ENCODE measurements at regions not wholly inside any gene's neighbourhood (a gene's known extent, or its start where the extent isn't known, plus 50 kb on each side); places are given as distances from the start of the nearest gene placed in this dataset.

DNA sequence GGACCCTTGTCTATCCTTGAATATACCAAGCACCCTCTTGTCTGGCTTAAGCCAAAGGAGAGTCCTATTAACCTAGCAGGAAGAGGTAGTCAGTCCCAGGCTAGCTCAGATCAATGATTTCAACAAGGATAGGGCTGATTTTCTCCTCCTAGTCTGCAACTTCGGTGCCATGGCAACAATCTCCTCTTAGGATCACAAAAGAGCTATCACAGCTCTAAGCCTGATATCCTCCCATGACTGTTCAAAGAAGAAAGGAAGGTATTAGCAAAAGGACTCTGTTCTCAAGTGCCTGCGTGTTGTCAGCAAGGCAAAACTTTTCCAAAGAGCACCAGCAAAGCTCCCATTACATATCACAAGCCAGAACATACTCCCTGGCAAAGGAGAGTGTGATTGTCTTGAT, 58.7 kb upstream of the DDX18 start:
- TF ChIP-seq, protein P1, sequence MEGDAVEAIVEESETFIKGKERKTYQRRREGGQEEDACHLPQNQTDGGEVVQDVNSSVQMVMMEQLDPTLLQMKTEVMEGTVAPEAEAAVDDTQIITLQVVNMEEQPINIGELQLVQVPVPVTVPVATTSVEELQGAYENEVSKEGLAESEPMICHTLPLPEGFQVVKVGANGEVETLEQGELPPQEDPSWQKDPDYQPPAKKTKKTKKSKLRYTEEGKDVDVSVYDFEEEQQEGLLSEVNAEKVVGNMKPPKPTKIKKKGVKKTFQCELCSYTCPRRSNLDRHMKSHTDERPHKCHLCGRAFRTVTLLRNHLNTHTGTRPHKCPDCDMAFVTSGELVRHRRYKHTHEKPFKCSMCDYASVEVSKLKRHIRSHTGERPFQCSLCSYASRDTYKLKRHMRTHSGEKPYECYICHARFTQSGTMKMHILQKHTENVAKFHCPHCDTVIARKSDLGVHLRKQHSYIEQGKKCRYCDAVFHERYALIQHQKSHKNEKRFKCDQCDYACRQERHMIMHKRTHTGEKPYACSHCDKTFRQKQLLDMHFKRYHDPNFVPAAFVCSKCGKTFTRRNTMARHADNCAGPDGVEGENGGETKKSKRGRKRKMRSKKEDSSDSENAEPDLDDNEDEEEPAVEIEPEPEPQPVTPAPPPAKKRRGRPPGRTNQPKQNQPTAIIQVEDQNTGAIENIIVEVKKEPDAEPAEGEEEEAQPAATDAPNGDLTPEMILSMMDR (IDR thresholded peaks at IDR 0.05), result no peak
- TF ChIP-seq POLR2A (IDR thresholded peaks at IDR 0.05), result no peak

Data from Peyer's patch (tissue), 4 donors.